Aorta (tissue), 5 donors: ENCODE measurements at regions not wholly inside any gene's neighbourhood (a gene's known extent, or its start where the extent isn't known, plus 50 kb on each side); places are given as distances from the start of the nearest gene placed in this dataset.

Experiments
- ATAC-seq: fragments of 200-7000 bp; cut with Tn5 transposase; one replicate; pipeline ENCODE4 v1.9.1; 2022; ENCODE audit warnings: moderate library complexity; ENCODE audit not compliant: low FRiP score
- DNase-seq, 2 donors: peaks; one replicate each; pipeline ENCODE4 v3.0.0-alpha.2; 2020
- H3K27ac ChIP-seq, 2 donors: one replicate each; pipeline ENCODE4 v1.5.1; 2013; ENCODE audit warnings: low read length in 2 of 2, mild to moderate bottlenecking in 2 of 2, moderate library complexity in 2 of 2, control low read depth in 1 of 2, inconsistent platforms in 1 of 2, low read depth in 1 of 2
- H3K27me3 ChIP-seq, 2 donors: one replicate each; pipeline ENCODE4 v1.6.1; 2013; ENCODE audit warnings: control low read depth in 1 of 2, low read length in 1 of 2, mild to moderate bottlenecking in 1 of 2, moderate library complexity in 1 of 2; ENCODE audit not compliant: insufficient read depth in 2 of 2, control insufficient read depth in 1 of 2
- H3K36me3 ChIP-seq, 2 donors: one replicate each; pipeline ENCODE4 v1.6.1; 2013; ENCODE audit warnings: control low read depth in 1 of 2, low read length in 1 of 2, mild to moderate bottlenecking in 1 of 2; ENCODE audit not compliant: insufficient read depth in 2 of 2, control insufficient read depth in 1 of 2
- H3K4me1 ChIP-seq, 2 donors: one replicate each; pipeline ENCODE4 v1.6.1; 2013; ENCODE audit warnings: low read length in 2 of 2, control low read depth in 1 of 2, mild to moderate bottlenecking in 1 of 2, moderate library complexity in 1 of 2; ENCODE audit not compliant: insufficient read depth in 2 of 2, control insufficient read depth in 1 of 2
- H3K4me3 ChIP-seq, 2 donors: one replicate each; pipeline ENCODE4 v1.5.1; 2013; ENCODE audit warnings: low read length in 2 of 2, control low read depth in 1 of 2, mild to moderate bottlenecking in 1 of 2
- H3K9me3 ChIP-seq: one replicate; pipeline ENCODE4 v1.6.1; 2013; ENCODE audit warnings: mild to moderate bottlenecking, low read length; ENCODE audit not compliant: control insufficient read depth
- WGBS, 2 donors: extraction: QIAGEN DNeasy Blood & Tissue Kit; methylation state at CpG; one replicate each; pipeline ENCODE4 v1.1.7; 2013; 5-methylcytosine and 5-hydroxymethylcytosine counted together
- intact Hi-C, 2 donors: fragments of 100-400 bp; cut with DNase I; formaldehyde crosslinking; loops; one replicate each; pipeline versions ENCODE4 v1.14.2 to v1.15.0; 2022
- donor health status: healthy with polysubstance abuse.
- donor health status: Bipolar disorder and iron deficiency.
- donor health status: DM: no; HTN: no; CAD: no.
- donor health status: DM: no; HTN: no; CAD: no.
- donor health status: DM: yes; HTN: yes; CAD: no.

DNA sequence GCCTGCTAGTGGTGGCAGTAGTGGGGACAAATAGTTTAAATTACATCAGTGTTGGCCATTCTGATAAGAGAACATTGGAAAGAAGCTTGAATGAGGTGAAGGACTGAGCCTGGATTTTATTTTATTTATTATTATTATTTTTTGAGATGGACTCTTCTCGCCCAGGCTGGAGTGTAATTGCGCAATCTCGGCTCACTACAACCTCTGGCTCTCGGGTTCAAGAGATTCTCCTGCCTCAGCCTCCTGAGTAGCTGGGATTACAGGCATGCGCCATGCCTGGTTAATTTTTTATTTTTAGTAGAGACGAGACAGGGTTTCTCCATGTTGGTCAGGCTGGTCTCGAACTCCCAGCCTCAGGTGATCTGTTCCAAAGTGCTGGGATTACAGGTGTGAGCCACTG is 739.4 kb downstream of the AACS start:
- intact Hi-C loops, result no loop called here
- no peak for ATAC-seq
- H3K27me3 ChIP-seq, result no peaks in the 10 kb centered on the region
- H3K9me3 ChIP-seq, result no peaks in the 10 kb centered on the region
- 82 to 84% methylated on average over 7 of the region's 7 CpGs for WGBS, 2 donors
- H3K4me1 ChIP-seq, result no peaks in the 10 kb centered on the region
- no peaks in the 10 kb centered on the region for H3K36me3 ChIP-seq
- H3K4me3 ChIP-seq, result no peak overlapping the region
- H3K27ac ChIP-seq, result no peak overlapping the region
- no peak for DNase-seq

DNA sequence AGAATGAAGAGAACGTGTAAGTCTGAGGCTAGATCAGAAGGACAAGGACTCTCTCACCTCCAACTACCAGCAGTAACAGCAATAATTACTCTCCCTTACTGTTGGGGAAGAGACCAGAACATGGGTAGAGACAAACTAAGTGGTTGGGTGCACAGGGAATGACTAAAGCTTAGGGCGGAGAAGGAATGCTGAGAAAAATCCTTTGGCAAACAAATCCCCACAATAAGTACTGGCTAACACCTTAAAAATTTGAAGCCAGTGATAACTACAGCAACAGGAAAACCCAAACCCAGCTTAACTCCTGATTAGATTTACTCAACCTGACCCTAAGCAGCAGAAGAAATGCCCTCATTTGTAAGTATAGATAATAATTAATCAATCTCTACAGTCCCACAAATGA is 759.0 kb downstream of the AACS start:
- Histone ChIP-seq H3K4me3 (no peak overlapping the region), H3K27ac (no peak overlapping the region), H3K9me3 (peaks cover 6% of the 10 kb centered on the region), H3K27me3 (no peaks in the 10 kb centered on the region), H3K4me1 (no peaks in the 10 kb centered on the region), H3K36me3 (no peaks in the 10 kb centered on the region)
- ATAC-seq (no peak), DNase-seq (no peak)
- intact Hi-C loops, result no loop called here
- 90 to 93% methylated on average over 2 of the region's 2 CpGs for WGBS, 2 donors

DNA sequence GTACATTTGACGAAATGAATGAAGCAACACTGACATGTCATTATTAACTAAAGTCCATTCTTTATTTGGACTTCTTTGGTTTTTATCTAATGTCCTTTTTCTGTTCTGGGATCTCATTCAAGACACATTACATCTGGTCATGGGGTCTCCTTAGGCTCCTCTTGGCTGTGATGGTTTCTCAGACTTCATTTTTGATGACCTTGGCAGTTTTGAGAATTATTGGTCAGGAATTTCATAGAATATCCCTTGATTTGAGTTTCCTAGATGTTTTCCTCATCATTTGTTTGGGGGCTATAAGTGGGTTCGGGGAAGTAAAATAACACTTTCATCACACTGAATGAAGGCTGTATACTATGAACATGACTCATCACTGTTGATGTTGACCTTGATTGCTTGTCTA is 770.6 kb downstream of the AACS start:
- no peak for ATAC-seq
- Histone ChIP-seq H3K9me3 (no peaks in the 10 kb centered on the region), H3K36me3 (no peaks in the 10 kb centered on the region), H3K4me1 (no peaks in the 10 kb centered on the region), H3K27ac (no peak overlapping the region), H3K27me3 (no peaks in the 10 kb centered on the region), H3K4me3 (no peak overlapping the region)
- DNase-seq, result no peak
- intact Hi-C loops, result no loop called here
- 68 to 84% methylated on average over 2 of the region's 2 CpGs for WGBS, 2 donors

DNA sequence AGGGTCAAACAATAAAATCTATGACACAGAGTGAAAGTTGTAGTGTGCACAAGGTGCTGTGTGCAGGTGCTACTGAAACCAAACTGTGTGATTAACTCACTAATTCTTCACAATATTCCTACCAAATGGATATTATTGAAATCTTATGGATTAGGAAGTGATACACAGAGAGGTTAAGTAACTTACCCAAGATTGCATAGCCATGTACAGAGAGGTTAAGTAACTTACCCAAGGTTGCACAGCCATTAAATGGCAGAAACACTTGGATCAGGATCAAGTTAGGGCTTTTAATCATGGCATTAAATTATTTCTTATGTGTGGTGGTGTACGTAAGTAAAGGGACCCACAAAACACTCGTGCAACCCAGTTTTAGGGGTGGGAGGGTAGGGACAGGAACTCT is 771.4 kb downstream of the AACS start:
- Histone ChIP-seq H3K27me3 (no peaks in the 10 kb centered on the region), H3K4me1 (no peaks in the 10 kb centered on the region), H3K27ac (no peak overlapping the region), H3K36me3 (no peaks in the 10 kb centered on the region), H3K9me3 (no peaks in the 10 kb centered on the region), H3K4me3 (no peak overlapping the region)
- 76 to 84% methylated on average over 2 of the region's 2 CpGs for WGBS, 2 donors
- DNase-seq (no peak), ATAC-seq (no peak)
- intact Hi-C loops, result no loop called here

DNA sequence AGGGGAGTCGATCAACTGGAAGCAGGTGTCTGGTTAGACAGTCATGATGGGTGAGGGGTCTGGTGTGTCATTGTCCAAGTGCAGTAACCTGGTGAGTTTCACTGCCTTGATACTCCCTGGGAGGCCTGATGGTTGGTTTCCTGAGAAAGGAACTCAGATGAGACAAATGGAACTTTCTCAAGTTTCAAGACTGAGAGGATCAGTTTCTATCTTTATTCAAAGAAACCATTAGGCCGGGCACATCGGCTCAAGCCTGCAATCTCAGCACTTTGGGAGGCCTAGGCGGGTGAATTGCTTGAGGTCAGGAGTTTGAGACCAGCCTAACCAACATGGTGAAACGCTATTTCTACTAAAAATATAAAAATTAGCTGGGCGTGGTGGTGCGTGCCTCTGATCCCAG is 776.1 kb downstream of the AACS start:
- ATAC-seq, result no peak
- no peaks in the 10 kb centered on the region for H3K9me3 ChIP-seq

DNA sequence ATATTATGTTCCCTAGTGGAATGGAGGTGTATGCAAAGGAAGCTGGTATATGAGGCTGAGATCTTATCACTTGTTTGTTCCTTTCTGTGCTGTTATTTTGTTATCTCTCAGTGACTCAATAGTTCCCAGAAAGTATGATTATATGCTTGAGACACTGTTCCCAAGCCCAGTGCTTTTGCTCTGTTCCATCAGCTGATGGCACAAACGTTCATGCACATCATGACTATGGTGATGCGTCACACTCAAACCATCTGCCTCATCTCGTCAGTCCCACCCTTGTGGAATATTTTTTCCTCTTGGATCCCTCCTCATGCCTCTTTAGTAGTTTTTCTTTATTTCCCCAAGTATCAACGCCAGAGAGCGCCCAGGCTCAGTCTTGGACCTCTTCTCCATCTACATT is 786.9 kb downstream of the AACS start:
- intact Hi-C loops, result no loop called here
- Histone ChIP-seq H3K27ac (no peak overlapping the region), H3K4me1 (peaks cover 0 to 2% of the 10 kb centered on the region in 2 donors), H3K9me3 (no peaks in the 10 kb centered on the region), H3K36me3 (no peaks in the 10 kb centered on the region), H3K4me3 (no peak overlapping the region), H3K27me3 (no peaks in the 10 kb centered on the region)
- ATAC-seq, result no peak
- WGBS, 2 donors, result 82 to 85% methylated on average over 5 of the region's 5 CpGs
- DNase-seq, result no peak

More for the DNA sequence above, 776.1 kb downstream of the AACS start:
- H3K27ac ChIP-seq, result no peak overlapping the region
- WGBS, 2 donors, result 90 to 94% methylated on average over 7 of the region's 7 CpGs
- H3K4me3 ChIP-seq, result no peak overlapping the region
- H3K36me3 ChIP-seq, result no peaks in the 10 kb centered on the region
- no peaks in the 10 kb centered on the region for H3K27me3 ChIP-seq
- no peak for DNase-seq
- intact Hi-C loops, result no loop called here
- no peaks in the 10 kb centered on the region for H3K4me1 ChIP-seq

DNA sequence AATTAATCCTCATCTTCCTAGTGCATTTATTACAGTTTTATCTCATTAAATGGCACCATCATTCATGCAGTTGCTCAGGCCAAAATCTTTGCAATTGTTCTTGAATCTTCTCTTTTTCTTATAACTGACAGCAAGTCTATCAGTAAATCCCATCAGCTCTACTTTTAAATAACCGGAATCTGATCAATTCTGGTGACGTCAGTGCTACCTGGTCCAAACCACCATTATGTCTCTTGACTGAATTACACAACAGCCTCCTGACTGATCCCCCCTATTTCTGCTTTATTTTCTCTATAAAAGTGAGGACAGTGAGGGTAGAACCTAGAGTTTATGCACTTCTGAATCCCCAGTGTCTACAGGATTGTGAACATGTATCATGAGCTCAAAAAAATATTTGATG is 787.4 kb downstream of the AACS start:
- intact Hi-C loops, result no loop called here
- H3K4me1 ChIP-seq, result peaks cover 0 to 2% of the 10 kb centered on the region in 2 donors
- WGBS, 2 donors, result 90 to 92% methylated on average over 2 of the region's 2 CpGs
- ATAC-seq (no peak), DNase-seq (no peak)
- H3K27me3 ChIP-seq, result no peaks in the 10 kb centered on the region
- no peaks in the 10 kb centered on the region for H3K36me3 ChIP-seq
- no peak overlapping the region for H3K4me3 ChIP-seq
- no peaks in the 10 kb centered on the region for H3K9me3 ChIP-seq
- no peak overlapping the region for H3K27ac ChIP-seq

DNA sequence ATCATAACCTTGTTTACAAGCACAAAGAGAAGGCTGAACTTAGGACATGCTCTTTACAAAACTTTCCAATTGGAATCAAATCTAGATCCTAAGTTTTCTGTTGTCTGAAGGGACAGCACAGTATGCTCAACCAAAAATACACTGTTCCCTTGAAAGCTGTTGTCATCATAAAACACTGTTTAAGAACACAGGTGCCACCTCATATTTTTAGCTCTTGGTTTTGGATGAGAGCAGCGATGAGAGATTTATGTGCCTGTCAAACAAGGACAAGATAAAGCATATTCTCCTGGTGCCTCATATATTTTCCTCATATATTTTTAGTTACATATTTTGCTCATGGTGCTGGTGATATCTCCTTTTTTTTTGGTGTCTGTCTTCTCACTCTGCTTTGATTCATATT is 788.4 kb downstream of the AACS start:
- intact Hi-C loops, result no loop called here
- H3K4me3 ChIP-seq, result no peak overlapping the region
- ATAC-seq (no peak), DNase-seq (no peak)
- no peaks in the 10 kb centered on the region for H3K9me3 ChIP-seq
- WGBS, 2 donors, result 52 to 69% methylated on average over 1 of the region's 1 CpG
- no peak overlapping the region for H3K27ac ChIP-seq
- H3K27me3 ChIP-seq, result no peaks in the 10 kb centered on the region
- H3K36me3 ChIP-seq, result no peaks in the 10 kb centered on the region
- peaks cover 0 to 2% of the 10 kb centered on the region in 2 donors for H3K4me1 ChIP-seq

DNA sequence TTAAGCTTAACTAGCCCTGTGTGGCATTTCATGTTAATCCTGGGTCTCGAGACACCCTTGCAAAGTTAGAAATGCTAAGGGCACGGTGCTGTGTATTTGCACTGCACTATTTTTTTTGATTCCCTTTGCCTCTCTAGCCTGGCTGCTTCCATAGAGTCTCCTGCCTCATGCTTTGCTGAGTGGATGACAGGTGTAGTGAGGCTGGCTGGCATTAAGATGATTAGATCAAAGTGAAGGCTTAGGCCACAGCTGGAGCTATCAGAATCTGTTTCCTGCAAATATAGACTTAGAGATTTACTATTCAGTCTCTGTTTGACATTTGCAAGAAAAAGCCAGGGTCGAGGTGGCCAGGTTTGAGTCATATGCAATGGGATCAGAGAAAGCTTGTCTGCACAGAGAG is 791.1 kb downstream of the AACS start:
- intact Hi-C loops, result no loop called here
- H3K27ac ChIP-seq, result no peak overlapping the region
- H3K4me3 ChIP-seq, result no peak overlapping the region
- H3K9me3 ChIP-seq, result no peaks in the 10 kb centered on the region
- H3K36me3 ChIP-seq, result no peaks in the 10 kb centered on the region
- no peaks in the 10 kb centered on the region for H3K4me1 ChIP-seq
- 60 to 64% methylated on average over 3 of the region's 3 CpGs for WGBS, 2 donors
- no peak for ATAC-seq
- H3K27me3 ChIP-seq, result no peaks in the 10 kb centered on the region
- no peak for DNase-seq
